ENCODE measurements at regions not wholly inside any gene's neighbourhood (a gene's known extent, or its start where the extent isn't known, plus 50 kb on each side); places are given as distances from the start of the nearest gene placed in this dataset.

GRCh38 chr3:164683489-164683888 is 394.8 kb downstream of the SI start:
- TF ChIP-seq, protein P1, sequence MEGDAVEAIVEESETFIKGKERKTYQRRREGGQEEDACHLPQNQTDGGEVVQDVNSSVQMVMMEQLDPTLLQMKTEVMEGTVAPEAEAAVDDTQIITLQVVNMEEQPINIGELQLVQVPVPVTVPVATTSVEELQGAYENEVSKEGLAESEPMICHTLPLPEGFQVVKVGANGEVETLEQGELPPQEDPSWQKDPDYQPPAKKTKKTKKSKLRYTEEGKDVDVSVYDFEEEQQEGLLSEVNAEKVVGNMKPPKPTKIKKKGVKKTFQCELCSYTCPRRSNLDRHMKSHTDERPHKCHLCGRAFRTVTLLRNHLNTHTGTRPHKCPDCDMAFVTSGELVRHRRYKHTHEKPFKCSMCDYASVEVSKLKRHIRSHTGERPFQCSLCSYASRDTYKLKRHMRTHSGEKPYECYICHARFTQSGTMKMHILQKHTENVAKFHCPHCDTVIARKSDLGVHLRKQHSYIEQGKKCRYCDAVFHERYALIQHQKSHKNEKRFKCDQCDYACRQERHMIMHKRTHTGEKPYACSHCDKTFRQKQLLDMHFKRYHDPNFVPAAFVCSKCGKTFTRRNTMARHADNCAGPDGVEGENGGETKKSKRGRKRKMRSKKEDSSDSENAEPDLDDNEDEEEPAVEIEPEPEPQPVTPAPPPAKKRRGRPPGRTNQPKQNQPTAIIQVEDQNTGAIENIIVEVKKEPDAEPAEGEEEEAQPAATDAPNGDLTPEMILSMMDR (conservative IDR thresholded peaks at IDR 0.05; ENCODE audit: low read depth, low read length): no peak
- TF ChIP-seq EZH2 (IDR thresholded peaks at IDR 0.05; ENCODE audit: borderline replicate concordance, low read depth, low read length, poor library complexity, severe bottlenecking): no peak

Data from A673 (cell line).